A549 (cell line): ENCODE measurements at regions not wholly inside any gene's neighbourhood (a gene's known extent, or its start where the extent isn't known, plus 50 kb on each side); places are given as distances from the start of the nearest gene placed in this dataset.

Source experiments
- ATAC-seq, 2 experiments: fragments of 200-7000 bp in 1 of 2; fragments of >200 bp in 1 of 2; cut with Nextera tagmentation in 1 of 2; cut with Tn5 transposase in 1 of 2; 3 replicates each; pipeline versions ENCODE4 v1.8.0 to v1.9.1; 2018 to 2020; ENCODE audit warnings: mild to moderate bottlenecking in 1 of 2, moderate library complexity in 1 of 2
- CTCF ChIA-PET: fragments of 300-600 bp; sonication (Branson Sonifier 250); formaldehyde crosslinking; extraction: SDS; loops from one replicate; lab custom pipeline; 2021; ENCODE audit warnings: antibody characterized with exemption, inconsistent platforms; lab: Yijun Ruan, JAX
- POLR2A ChIA-PET: fragments of 350-600 bp; formaldehyde crosslinking; extraction: SDS; loops from one replicate; lab custom pipeline; 2021; ENCODE audit warnings: antibody characterized with exemption, inconsistent platforms; lab: Yijun Ruan, JAX
- DNase-seq, 2 experiments: peaks; one replicate each; pipeline versions ENCODE4 v3.0.0 to v3.0.0-alpha.2; 2011 to 2016; ENCODE audit warnings: low read depth in 1 of 2, low spot score in 1 of 2
- FAIRE-seq: peaks from 2 replicates; lab custom pipeline; 2011; peaks lifted over from hg19 to GRCh38; lab: Jason Lieb, UNC
- H3K27ac ChIP-seq, 2 experiments: fragments of >200 bp; sonication (Bioruptor Twin); formaldehyde crosslinking; 3 replicates each; pipeline ENCODE4 v1.5.1; 2016 to 2017
- H3K4me1 ChIP-seq: fragments of >200 bp; sonication (Bioruptor Twin); formaldehyde crosslinking; 3 replicates; pipeline ENCODE4 v1.6.1; 2016
- H3K4me2 ChIP-seq: fragments of >200 bp; sonication (Bioruptor Twin); formaldehyde crosslinking; 3 replicates; pipeline ENCODE4 v1.6.1; 2016
- H3K4me3 ChIP-seq: fragments of >200 bp; sonication (Bioruptor Twin); formaldehyde crosslinking; 3 replicates; pipeline ENCODE4 v1.5.1; 2016
- H3K9me3 ChIP-seq: fragments of >200 bp; sonication (Bioruptor Twin); formaldehyde crosslinking; 3 replicates; pipeline ENCODE4 v1.6.1; 2016
- CBX8 ChIP-seq: fragments of 200-600 bp; sonication (generic); IDR thresholded peaks from 2 replicates; pipeline ENCODE4 v1.6.1; 2016
- CEBPB ChIP-seq, 2 experiments: fragments of >200 bp in 1 of 2; sonication (Bioruptor Twin) in 1 of 2; formaldehyde crosslinking in 1 of 2; IDR thresholded peaks; 2 replicates each; pipeline ENCODE4 v1.6.1; 2012 to 2016
- EHF ChIP-seq: fragments of 250-450 bp; sonication (Bioruptor Pico); IDR thresholded peaks from 2 replicates; pipeline ENCODE4 v1.5.0; 2020; ENCODE audit warnings: mild to moderate bottlenecking
- EHMT2 ChIP-seq: fragments of 200-600 bp; sonication (generic); IDR thresholded peaks from 2 replicates; pipeline ENCODE4 v1.6.1; 2016; ENCODE audit warnings: antibody characterized with exemption, low read depth, mild to moderate bottlenecking, moderate library complexity
- ESRRA ChIP-seq: fragments of 150-350 bp; IDR thresholded peaks from 2 replicates; pipeline ENCODE4 v1.6.1; 2014; ENCODE audit warnings: mild to moderate bottlenecking, low read length, borderline replicate concordance
- FOXS1 ChIP-seq: fragments of 250-450 bp; sonication (Bioruptor Pico); IDR thresholded peaks from 2 replicates; pipeline ENCODE4 v1.5.0; 2020; ENCODE audit warnings: mild to moderate bottlenecking, moderate library complexity
- HOXB5 ChIP-seq: fragments of 250-450 bp; sonication (Bioruptor Pico); IDR thresholded peaks from 2 replicates; pipeline ENCODE4 v1.5.0; 2020; ENCODE audit warnings: mild to moderate bottlenecking, moderate library complexity
- KDM1A ChIP-seq: fragments of 200-600 bp; sonication (generic); IDR thresholded peaks from 2 replicates; pipeline ENCODE4 v1.6.1; 2016; ENCODE audit warnings: low read depth, mild to moderate bottlenecking
- MAFK ChIP-seq: fragments of 450-650 bp; IDR thresholded peaks from 2 replicates; pipeline ENCODE4 v1.6.1; 2014; ENCODE audit not compliant: partially characterized antibody
- NPAS2 ChIP-seq: fragments of 250-450 bp; sonication (Bioruptor Pico); IDR thresholded peaks from 2 replicates; pipeline ENCODE4 v1.8.0; 2022; ENCODE audit warnings: mild to moderate bottlenecking, moderate library complexity, borderline replicate concordance
- NR3C1 ChIP-seq: fragments of >200 bp; sonication (Bioruptor Twin); formaldehyde crosslinking; IDR thresholded peaks from 3 replicates; pipeline ENCODE4 v1.6.1; 2017
- SMC3 ChIP-seq: fragments of >200 bp; sonication (Bioruptor Twin); formaldehyde crosslinking; IDR thresholded peaks from 3 replicates; pipeline ENCODE4 v1.6.1; 2018; ENCODE audit warnings: inconsistent platforms
- TFCP2L1 ChIP-seq: fragments of 250-450 bp; sonication (Bioruptor Pico); IDR thresholded peaks from 2 replicates; pipeline ENCODE4 v1.5.0; 2021; ENCODE audit warnings: mild to moderate bottlenecking
- ZC3H11A ChIP-seq: fragments of 450-650 bp; IDR thresholded peaks from 2 replicates; pipeline ENCODE4 v1.6.1; 2014; ENCODE audit warnings: antibody characterized with exemption, mild to moderate bottlenecking
- WGBS: methylation state at CpG from one replicate; pipeline ENCODE4 v1.1.6; 2017; ENCODE audit errors: missing lambda C conversion rate; 5-methylcytosine and 5-hydroxymethylcytosine counted together
- TF ChIP-seq, protein P1 (sequence below): fragments of 150-350 bp; IDR thresholded peaks from 2 replicates; pipeline ENCODE4 v1.6.1; 2014; ENCODE audit warnings: low read depth, mild to moderate bottlenecking, low read length
- TF ChIP-seq, protein P2 (sequence below): fragments of >200 bp; sonication (Bioruptor Twin); formaldehyde crosslinking; IDR thresholded peaks from 2 replicates; pipeline ENCODE4 v1.6.1; 2016
- TF ChIP-seq, protein P3 (sequence below): fragments of 250-450 bp; sonication (Bioruptor Pico); IDR thresholded peaks from 2 replicates; pipeline ENCODE4 v1.5.0; 2020; ENCODE audit warnings: low read depth, mild to moderate bottlenecking, moderate library complexity
- TF ChIP-seq, protein P4 (sequence below): fragments of 250-450 bp; sonication (Bioruptor Pico); IDR thresholded peaks from 2 replicates; pipeline ENCODE4 v1.5.0; 2021; ENCODE audit warnings: mild to moderate bottlenecking, moderate library complexity, borderline replicate concordance

- CTCF ChIA-PET, result no interaction called here
- no peak overlapping the region for H3K4me2 ChIP-seq
- ATAC-seq (no peak), FAIRE-seq (no peak), DNase-seq (no peak)
- no peak overlapping the region for H3K27ac ChIP-seq
- no peak overlapping the region for H3K4me3 ChIP-seq
- no peaks in the 10 kb centered on the region for H3K9me3 ChIP-seq
- no peaks in the 10 kb centered on the region for H3K4me1 ChIP-seq
- POLR2A ChIA-PET, result no interaction called here
- peak; percentile 51 for TF ChIP-seq MAFK
- TF ChIP-seq EHF (CRISPR knock-in tag), result no peak
These were observed 151.7 kb upstream of the MAOA start for GRCh38 chrX:43504394-43504793.

DNA sequence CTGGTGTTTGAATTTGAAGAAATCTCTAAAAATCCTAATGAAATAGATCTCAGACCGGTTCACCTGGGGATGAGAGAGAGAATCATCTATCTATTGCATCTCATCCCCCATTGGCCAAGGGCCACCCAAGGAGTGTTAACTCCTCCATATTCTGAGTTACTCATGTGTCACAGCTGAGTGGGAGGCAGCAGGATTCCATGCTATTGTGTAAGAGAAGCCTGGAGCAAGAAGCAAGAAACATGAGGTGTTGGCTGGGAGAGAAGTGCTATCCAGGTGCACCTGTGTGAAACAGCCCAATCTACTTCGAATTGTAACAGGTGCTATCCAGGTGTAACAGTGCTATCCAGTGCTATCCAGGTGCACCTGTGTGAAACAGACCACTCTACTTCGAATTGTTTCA, 150.3 kb upstream of the MAOA start:
- no peak for TF ChIP-seq CBX8
- no peak for FAIRE-seq
- Histone ChIP-seq H3K4me2 (no peak overlapping the region), H3K27ac (no peak overlapping the region), H3K4me1 (no peaks in the 10 kb centered on the region), H3K9me3 (no peaks in the 10 kb centered on the region), H3K4me3 (no peak overlapping the region)
- ChIA-PET POLR2A (no interaction called here), CTCF (no interaction called here)
- DNase-seq, result no peak
- ATAC-seq, result no peak
- WGBS, result 3% methylated on average over 3 of the region's 3 CpGs

GRCh38 chrX:43508694-43509093, 147.4 kb upstream of the MAOA start:
- FAIRE-seq (no peak), ATAC-seq (no peak), DNase-seq (no peak)
- TF ChIP-seq KDM1A, result no peak
- TF ChIP-seq, protein P1, sequence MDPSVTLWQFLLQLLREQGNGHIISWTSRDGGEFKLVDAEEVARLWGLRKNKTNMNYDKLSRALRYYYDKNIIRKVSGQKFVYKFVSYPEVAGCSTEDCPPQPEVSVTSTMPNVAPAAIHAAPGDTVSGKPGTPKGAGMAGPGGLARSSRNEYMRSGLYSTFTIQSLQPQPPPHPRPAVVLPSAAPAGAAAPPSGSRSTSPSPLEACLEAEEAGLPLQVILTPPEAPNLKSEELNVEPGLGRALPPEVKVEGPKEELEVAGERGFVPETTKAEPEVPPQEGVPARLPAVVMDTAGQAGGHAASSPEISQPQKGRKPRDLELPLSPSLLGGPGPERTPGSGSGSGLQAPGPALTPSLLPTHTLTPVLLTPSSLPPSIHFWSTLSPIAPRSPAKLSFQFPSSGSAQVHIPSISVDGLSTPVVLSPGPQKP, result no peak
- TF ChIP-seq HOXB5 (CRISPR knock-in tag), result no peak
- TF ChIP-seq SMC3, result no peak
- TF ChIP-seq, protein P2, sequence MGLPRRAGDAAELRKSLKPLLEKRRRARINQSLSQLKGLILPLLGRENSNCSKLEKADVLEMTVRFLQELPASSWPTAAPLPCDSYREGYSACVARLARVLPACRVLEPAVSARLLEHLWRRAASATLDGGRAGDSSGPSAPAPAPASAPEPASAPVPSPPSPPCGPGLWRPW, result no peak
- TF ChIP-seq ZC3H11A, result no peak
- TF ChIP-seq NR3C1, result no peak
- no peak for TF ChIP-seq EHF (CRISPR knock-in tag)
- Histone ChIP-seq H3K27ac (no peak overlapping the region), H3K4me1 (no peaks in the 10 kb centered on the region), H3K4me3 (no peak overlapping the region), H3K9me3 (no peaks in the 10 kb centered on the region), H3K4me2 (no peak overlapping the region)
- ChIA-PET POLR2A (no interaction called here), CTCF (no interaction called here)

DNA sequence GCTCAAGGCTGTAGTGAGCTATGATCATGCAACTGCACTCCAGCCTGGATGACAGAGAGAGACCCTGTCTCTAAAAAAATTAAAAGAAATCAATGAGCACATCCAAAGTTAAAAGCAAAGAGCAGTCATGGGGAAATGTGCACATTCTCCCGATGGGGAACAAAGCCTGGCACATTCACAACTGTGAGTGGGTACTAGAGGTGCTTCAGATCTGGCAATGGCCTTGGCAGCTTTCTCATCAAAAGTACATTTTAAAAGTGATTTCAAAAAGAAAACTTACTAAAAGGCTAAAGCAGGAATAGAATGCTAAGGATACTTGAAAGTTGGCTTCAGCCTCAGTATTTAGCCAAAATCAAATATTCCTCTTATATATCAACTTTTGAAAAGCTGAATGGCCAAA, 145.9 kb upstream of the MAOA start:
- no peak for ATAC-seq
- CTCF ChIA-PET, result no interaction called here
- WGBS, result 6% methylated on average over 1 of the region's 1 CpG
- Histone ChIP-seq H3K4me1 (no peaks in the 10 kb centered on the region), H3K4me2 (no peak overlapping the region), H3K4me3 (no peak overlapping the region), H3K27ac (no peak overlapping the region), H3K9me3 (no peaks in the 10 kb centered on the region)
- no peak for FAIRE-seq
- DNase-seq, result no peak
- TF ChIP-seq CEBPB (IDR thresholded peaks at IDR 0.05), result no peak
- TF ChIP-seq FOXS1 (CRISPR knock-in tag), result no peak
- no peak for TF ChIP-seq TFCP2L1 (CRISPR knock-in tag)
- TF ChIP-seq EHMT2, result no peak
- TF ChIP-seq KDM1A, result no peak
- TF ChIP-seq ESRRA, result no peak
- TF ChIP-seq, protein P1, result no peak
- TF ChIP-seq, protein P3, sequence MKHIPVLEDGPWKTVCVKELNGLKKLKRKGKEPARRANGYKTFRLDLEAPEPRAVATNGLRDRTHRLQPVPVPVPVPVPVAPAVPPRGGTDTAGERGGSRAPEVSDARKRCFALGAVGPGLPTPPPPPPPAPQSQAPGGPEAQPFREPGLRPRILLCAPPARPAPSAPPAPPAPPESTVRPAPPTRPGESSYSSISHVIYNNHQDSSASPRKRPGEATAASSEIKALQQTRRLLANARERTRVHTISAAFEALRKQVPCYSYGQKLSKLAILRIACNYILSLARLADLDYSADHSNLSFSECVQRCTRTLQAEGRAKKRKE (CRISPR knock-in tag), result no peak
- TF ChIP-seq NPAS2 (CRISPR knock-in tag), result no peak
- TF ChIP-seq, protein P4, sequence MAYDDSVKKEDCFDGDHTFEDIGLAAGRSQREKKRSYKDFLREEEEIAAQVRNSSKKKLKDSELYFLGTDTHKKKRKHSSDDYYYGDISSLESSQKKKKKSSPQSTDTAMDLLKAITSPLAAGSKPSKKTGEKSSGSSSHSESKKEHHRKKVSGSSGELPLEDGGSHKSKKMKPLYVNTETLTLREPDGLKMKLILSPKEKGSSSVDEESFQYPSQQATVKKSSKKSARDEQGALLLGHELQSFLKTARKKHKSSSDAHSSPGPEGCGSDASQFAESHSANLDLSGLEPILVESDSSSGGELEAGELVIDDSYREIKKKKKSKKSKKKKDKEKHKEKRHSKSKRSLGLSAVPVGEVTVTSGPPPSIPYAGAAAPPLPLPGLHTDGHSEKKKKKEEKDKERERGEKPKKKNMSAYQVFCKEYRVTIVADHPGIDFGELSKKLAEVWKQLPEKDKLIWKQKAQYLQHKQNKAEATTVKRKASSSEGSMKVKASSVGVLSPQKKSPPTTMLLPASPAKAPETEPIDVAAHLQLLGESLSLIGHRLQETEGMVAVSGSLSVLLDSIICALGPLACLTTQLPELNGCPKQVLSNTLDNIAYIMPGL (CRISPR knock-in tag), result no peak
- POLR2A ChIA-PET, result no interaction called here
